ENCODE measurements at regions not wholly inside any gene's neighbourhood (a gene's known extent, or its start where the extent isn't known, plus 50 kb on each side); places are given as distances from the start of the nearest gene placed in this dataset.
"Not testable (repeated sequence)": the region's sequence is repeated elsewhere in the genome, so short reads cannot be mapped to it uniquely, and the experiment has no call there.

- no peak for DNase-seq
Measured at GRCh38 chr5:123722451-123722850, 210.5 kb downstream of the CSNK1G3 start.

- DNase-seq = no peak
Measured at GRCh38 chr5:123721675-123722276, 209.8 kb downstream of the CSNK1G3 start.

GRCh38 chr5:123720955-123721354, 209.0 kb downstream of the CSNK1G3 start:
- no peak for DNase-seq

- no peak for DNase-seq
Measured at GRCh38 chr5:123720339-123720738, 208.4 kb downstream of the CSNK1G3 start.

DNA sequence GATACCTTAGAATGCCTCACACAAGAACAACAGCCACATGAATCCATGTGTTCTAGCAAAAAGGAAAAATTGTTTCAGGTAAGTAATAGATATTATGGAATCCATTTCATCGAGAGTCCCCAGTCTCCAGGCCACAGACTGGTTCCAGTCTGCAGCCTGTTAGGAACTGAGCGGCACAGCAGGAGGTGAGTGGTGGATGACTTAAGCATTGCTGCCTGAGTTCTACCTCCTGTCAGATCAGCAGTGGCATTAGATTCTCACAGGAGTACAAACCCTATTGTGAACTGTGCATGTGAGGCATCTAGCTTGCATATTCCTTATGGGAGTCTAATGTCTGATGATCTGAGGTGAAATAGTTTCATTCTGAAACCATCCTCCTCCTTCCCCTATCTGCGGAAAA, 207.0 kb downstream of the CSNK1G3 start:
- DNase-seq = no peak

- DNase-seq = no peak
Measured at GRCh38 chr5:123718238-123718637, 206.3 kb downstream of the CSNK1G3 start.

DNA sequence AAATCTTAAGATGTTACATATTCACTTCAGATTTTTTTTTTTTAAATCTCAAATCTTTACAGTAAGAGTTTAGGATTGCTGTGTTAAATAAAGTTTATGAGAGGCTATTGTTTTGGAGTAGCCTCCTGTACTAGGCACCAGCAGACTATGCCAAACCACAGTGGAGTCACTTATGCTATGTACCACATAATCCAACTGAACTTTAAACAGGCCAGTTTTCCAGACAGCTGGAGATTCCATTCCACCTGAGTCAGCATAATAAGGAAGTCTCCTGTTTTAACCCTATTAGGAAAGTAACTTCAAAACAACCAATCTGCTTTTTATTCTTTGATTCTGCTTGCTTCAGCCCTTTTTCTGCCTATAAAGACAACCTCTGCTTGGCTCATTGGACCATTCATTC, 205.2 kb downstream of the CSNK1G3 start:
- DNase-seq = no peak

- DNase-seq = no peak
Measured at GRCh38 chr5:123710031-123710430, 198.1 kb downstream of the CSNK1G3 start.

DNA sequence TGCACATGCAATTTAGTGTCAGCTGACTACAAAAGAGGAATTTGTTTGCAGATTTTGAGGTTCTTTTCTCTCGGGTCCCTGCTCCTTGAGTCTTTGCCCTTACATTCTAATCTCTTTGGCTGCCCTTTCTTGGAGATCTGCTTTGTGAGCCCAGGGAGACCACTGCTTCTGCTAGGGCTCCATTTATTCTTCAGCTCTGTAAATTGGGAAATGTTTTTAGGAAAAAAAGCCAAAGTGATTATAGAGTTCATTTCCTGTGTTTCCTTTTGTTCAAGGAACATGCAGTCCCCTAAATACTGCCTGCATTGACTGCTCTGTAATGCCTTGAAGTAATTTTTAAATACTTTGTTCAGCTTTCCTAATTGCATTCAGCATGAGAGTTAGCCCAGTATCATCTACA, 197.4 kb downstream of the CSNK1G3 start:
- DNase-seq = no peak

DNA sequence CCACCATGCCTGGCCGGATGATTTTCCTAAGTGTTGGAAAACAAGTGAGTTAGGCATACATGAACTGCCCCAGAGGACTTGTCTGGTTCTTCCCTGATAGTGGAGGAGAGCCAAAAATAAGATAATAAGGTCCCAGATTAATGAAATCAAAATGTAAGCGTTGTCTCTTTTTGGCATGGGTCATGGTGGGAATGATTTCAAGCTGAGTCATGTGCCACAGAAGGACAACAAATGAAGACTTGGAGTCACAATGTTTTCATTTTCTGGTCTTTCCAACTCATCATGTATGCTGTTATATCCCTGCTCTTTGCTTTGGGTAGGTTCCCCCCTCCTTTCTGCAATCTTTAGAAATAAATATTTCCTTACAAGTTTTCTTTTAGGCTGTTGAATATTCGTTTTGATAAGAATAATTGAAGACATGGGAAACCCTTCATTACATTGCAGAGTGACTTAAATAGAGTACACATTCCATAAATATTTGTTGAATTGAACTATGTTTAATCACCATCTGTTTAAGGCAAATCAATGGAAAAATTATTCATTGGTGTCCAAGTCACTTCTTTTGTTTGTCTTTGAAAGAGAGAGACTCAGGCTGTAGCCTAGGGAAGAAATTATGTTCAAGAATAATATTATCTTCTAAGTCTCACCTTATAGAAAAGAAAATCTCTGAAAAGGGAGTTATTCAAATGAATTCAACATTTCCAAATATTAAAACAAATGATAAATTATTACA, 196.3 kb downstream of the CSNK1G3 start:
- peak; percentile 43 for DNase-seq

DNA sequence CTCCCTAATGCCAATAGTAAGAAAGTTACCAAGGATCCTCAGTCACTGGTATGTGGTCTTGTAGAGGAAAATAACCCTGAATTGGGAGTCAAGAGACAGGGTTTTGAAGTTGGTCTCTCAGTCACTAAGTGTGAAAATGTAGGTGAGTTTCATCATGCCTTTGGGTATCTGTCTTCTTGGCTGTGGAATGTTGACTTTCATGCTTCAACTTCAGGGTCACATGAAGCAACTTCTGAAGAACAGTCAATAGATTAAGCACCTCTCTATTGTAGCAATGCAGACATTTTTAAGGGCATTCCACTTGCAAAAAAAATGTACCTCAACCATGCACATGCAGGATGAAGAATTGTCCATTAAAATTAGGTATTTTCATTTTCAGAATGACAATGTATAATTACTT, 194.6 kb downstream of the CSNK1G3 start:
- DNase-seq = no peak

GRCh38 chr5:123705741-123706140, 193.8 kb downstream of the CSNK1G3 start:
- no peak for DNase-seq

GRCh38 chr5:123701511-123702200, 189.7 kb downstream of the CSNK1G3 start:
- DNase-seq = no peak

- DNase-seq = no peak
Measured at GRCh38 chr5:123700624-123701287, 188.8 kb downstream of the CSNK1G3 start.

DNA sequence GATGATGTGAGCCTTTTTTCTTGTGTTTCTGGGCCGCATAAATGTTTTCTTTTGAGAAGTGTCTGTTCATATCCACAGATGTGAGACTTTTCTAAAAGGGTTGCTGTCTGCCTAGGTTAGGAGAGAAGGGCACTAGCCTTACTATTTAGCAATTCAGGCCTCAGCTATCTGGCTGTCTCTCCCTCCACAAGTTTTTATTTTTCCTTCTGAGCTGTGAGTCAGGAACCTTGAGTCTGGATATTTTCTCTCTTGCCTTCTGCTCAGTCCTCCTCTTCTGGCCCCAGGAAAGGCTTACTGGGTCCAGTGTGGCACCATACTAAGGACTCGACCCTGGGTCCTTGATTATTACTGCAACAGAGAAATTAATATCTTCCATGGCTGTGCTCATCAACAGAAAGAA, 187.6 kb downstream of the CSNK1G3 start:
- DNase-seq = no peak

- DNase-seq = not testable (repeated sequence)
Measured at GRCh38 chr5:123698937-123699336, 187.0 kb downstream of the CSNK1G3 start.

DNA sequence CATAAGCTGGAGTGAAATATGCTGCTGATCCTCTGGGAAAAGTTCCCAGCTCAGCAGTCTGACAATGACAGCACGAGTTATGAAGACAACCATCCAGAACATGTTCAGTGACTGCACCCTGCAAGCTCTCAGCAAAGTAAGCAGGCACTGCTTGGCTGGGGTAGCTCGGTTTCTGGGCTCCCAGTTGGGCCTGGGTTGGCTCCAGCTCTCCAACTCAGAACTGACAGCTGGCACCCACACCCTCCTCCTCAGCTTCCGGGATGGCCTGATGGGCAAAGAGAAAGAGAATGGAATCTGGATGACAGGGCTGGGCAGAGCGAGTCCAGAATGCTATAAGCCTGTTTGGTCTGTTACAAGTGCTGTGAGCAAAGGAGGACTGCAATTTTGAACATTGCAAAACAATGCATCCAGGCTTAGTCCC, 185.0 kb downstream of the CSNK1G3 start:
- DNase-seq = no peak

- DNase-seq = no peak
Measured at GRCh38 chr5:123690821-123691220, 178.8 kb downstream of the CSNK1G3 start.

DNA sequence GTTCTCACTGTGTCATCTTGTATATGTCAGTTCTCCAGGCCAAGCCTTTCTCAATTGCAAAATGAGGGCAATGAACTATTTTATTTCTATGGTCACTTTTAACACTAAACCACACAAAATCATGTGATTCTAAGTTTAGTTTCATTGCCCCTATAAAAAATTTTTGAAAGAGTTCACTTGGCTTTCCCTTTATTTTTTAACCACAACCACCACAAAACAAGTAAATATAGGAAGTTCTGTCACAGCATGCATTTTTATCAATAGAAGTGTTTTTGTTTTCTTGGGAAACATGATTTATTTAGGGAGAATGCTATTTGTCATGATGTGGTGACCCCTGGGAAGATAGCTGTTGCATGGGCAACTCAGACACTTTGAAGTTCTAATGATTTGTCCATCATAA, 169.1 kb downstream of the CSNK1G3 start:
- no peak for DNase-seq

GRCh38 chr5:123673107-123673506, 161.1 kb downstream of the CSNK1G3 start:
- DNase-seq = no peak

GRCh38 chr5:123671711-123672456, 159.9 kb downstream of the CSNK1G3 start:
- no peak for DNase-seq

DNA sequence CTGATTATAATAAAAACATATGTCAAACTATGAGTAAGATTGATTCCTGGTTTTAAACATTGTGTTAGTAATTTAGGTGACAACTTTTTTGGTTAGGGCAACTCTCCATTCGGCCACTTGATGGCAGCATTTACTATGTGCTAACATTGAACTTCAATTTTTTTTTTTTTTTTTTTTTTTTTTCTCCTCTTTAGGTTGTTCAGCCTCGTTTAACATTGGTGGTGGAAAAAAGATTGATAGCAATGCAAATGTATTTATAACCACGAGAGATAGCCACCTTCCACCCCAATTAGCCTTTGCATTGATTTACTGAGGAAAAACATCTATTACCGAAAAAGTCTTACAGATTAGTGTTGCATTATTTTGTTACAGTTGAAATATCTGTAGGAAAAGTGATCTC, 159.1 kb downstream of the CSNK1G3 start:
- no peak for DNase-seq
